ENCODE measurements at regions not wholly inside any gene's neighbourhood (a gene's known extent, or its start where the extent isn't known, plus 50 kb on each side); places are given as distances from the start of the nearest gene placed in this dataset.

GRCh38 chr9:87386490-87387025 lies 111.1 kb upstream of the DAPK1 start:
- TF ChIP-seq EZH2 (IDR thresholded peaks at IDR 0.05; ENCODE audit: low read length, unreplicated experiment) = no peak
- TF ChIP-seq, protein P1, sequence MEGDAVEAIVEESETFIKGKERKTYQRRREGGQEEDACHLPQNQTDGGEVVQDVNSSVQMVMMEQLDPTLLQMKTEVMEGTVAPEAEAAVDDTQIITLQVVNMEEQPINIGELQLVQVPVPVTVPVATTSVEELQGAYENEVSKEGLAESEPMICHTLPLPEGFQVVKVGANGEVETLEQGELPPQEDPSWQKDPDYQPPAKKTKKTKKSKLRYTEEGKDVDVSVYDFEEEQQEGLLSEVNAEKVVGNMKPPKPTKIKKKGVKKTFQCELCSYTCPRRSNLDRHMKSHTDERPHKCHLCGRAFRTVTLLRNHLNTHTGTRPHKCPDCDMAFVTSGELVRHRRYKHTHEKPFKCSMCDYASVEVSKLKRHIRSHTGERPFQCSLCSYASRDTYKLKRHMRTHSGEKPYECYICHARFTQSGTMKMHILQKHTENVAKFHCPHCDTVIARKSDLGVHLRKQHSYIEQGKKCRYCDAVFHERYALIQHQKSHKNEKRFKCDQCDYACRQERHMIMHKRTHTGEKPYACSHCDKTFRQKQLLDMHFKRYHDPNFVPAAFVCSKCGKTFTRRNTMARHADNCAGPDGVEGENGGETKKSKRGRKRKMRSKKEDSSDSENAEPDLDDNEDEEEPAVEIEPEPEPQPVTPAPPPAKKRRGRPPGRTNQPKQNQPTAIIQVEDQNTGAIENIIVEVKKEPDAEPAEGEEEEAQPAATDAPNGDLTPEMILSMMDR (conservative IDR thresholded peaks at IDR 0.05; ENCODE audit: low read depth, low read length) = no peak

Measured in PC-3 (cell line).